HL-60 (cell line): ENCODE measurements at regions not wholly inside any gene's neighbourhood (a gene's known extent, or its start where the extent isn't known, plus 50 kb on each side); places are given as distances from the start of the nearest gene placed in this dataset.
"Not testable (repeated sequence)": the region's sequence is repeated elsewhere in the genome, so short reads cannot be mapped to it uniquely, and the experiment has no call there.

Experiments
- DNase-seq, 2 experiments: peaks; one replicate each; pipeline ENCODE4 v3.0.0-alpha.2; 2010 to 2020; ENCODE audit warnings: low read depth in 1 of 2, low spot score in 1 of 2
- H3K27ac ChIP-seq: fragments of 250-450 bp; sonication (Bioruptor Pico); replicated peaks from 2 replicates; pipeline ENCODE4 v1.5.1; 2020; ENCODE audit warnings: mild to moderate bottlenecking, moderate library complexity
- H3K27me3 ChIP-seq: fragments of 250-450 bp; sonication (Bioruptor Pico); 2 replicates; pipeline ENCODE4 v1.5.1; 2021; ENCODE audit warnings: mild to moderate bottlenecking, moderate library complexity; ENCODE audit not compliant: insufficient read depth, poor library complexity, severe bottlenecking
- H3K4me3 ChIP-seq: replicated peaks from 2 replicates; pipeline ENCODE4 v1.5.1; 2011; ENCODE audit warnings: mild to moderate bottlenecking, control low read depth, low read length; ENCODE audit not compliant: insufficient read depth
- CTCF ChIP-seq: IDR thresholded peaks from one replicate; pipeline ENCODE4 v1.5.1; 2011; ENCODE audit warnings: low read length, control low read depth, inconsistent platforms; ENCODE audit not compliant: insufficient read depth
- GABPA ChIP-seq: IDR thresholded peaks from 2 replicates; pipeline ENCODE4 v1.6.1; 2012; ENCODE audit warnings: low read depth
- POLR2AphosphoS5 ChIP-seq: IDR thresholded peaks from 2 replicates; pipeline ENCODE4 v1.6.1; 2012; ENCODE audit warnings: low read depth
- SPI1 ChIP-seq: IDR thresholded peaks from 2 replicates; pipeline ENCODE4 v1.6.1; 2012; ENCODE audit warnings: low read depth, mild to moderate bottlenecking, borderline replicate concordance
- TF ChIP-seq, protein P1 (sequence below): IDR thresholded peaks from 2 replicates; pipeline ENCODE4 v1.6.1; 2012; ENCODE audit warnings: low read depth; ENCODE audit not compliant: insufficient replicate concordance

DNA sequence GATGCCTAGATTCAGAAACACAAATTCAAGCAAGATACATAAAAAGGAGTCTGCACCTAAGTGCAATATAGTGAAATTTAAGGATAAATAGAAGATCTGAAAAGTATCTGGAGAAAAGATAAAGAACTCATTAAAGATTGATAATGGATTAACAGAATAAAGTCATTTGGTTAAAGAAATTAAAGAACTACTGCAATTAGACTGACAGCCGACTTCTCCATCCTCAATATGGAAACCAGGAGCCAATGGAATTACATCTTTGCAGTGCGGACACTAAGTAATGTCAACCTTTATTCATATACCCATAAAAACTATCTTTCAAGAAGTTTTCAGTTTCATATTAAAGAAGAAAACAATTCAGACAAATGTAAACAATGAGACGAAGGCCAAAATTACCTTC, 81.0 kb downstream of the MRPL36 start:
- H3K27me3 ChIP-seq: no peaks in the 10 kb centered on the region
- no peak overlapping the region for H3K4me3 ChIP-seq
- no peak overlapping the region for H3K27ac ChIP-seq
- TF ChIP-seq GABPA (no peak), POLR2AphosphoS5 (no peak), SPI1 (no peak), CTCF (no peak)
- TF ChIP-seq, protein P1, sequence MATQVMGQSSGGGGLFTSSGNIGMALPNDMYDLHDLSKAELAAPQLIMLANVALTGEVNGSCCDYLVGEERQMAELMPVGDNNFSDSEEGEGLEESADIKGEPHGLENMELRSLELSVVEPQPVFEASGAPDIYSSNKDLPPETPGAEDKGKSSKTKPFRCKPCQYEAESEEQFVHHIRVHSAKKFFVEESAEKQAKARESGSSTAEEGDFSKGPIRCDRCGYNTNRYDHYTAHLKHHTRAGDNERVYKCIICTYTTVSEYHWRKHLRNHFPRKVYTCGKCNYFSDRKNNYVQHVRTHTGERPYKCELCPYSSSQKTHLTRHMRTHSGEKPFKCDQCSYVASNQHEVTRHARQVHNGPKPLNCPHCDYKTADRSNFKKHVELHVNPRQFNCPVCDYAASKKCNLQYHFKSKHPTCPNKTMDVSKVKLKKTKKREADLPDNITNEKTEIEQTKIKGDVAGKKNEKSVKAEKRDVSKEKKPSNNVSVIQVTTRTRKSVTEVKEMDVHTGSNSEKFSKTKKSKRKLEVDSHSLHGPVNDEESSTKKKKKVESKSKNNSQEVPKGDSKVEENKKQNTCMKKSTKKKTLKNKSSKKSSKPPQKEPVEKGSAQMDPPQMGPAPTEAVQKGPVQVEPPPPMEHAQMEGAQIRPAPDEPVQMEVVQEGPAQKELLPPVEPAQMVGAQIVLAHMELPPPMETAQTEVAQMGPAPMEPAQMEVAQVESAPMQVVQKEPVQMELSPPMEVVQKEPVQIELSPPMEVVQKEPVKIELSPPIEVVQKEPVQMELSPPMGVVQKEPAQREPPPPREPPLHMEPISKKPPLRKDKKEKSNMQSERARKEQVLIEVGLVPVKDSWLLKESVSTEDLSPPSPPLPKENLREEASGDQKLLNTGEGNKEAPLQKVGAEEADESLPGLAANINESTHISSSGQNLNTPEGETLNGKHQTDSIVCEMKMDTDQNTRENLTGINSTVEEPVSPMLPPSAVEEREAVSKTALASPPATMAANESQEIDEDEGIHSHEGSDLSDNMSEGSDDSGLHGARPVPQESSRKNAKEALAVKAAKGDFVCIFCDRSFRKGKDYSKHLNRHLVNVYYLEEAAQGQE: no peak
- DNase-seq: no peak

DNA sequence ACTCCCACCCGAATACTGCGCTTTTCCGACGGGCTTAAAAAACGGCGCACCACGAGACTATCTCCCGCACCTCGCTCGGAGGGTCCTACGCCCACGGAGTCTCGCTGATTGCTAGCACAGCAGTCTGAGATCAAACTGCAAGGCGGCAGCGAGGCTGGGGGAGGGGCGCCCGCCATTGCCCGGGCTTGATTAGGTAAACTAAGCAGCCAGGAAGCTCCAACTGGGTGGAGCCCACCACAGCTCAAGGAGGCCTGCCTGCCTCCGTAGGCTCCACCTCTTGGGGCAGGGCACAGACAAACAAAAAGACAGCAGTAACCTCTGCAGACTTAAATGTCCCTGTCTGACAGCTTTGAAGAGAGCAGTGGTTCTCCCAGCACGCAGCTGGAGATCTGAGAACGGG, 89.5 kb downstream of the MRPL36 start:
- not testable (repeated sequence) for H3K27ac ChIP-seq, H3K27me3 ChIP-seq, DNase-seq, H3K4me3 ChIP-seq

DNA sequence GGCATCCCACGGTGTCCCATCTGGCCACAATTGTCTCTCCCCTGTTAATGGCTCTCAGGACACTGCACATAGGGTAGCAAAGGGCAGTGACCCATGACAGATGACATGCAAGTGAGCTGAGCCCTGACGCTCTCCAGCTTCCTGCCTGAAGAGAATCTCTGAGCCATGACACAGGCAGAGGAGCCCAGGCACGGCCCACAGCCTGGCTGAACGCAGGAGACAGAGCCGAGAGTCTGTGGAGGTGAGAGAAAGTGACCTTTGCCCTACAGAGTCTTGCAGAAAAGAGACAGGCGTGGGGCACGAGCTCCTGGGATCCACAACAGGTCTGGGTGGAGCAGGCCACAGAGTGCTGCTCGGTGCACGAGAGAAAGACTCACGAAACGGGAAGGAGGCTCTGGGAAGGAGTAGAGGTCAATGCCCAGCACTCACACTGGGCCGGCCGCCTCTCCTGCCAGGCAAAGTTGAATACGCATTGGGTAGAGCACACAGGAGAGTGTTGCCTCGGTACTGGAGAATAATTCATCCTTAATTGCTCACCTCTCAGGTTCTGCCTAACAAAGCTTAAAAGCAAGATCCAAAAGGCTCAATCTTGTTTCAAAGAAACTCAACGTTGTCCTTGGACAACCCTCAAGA, 90.3 kb downstream of the MRPL36 start:
- TF ChIP-seq GABPA: no peak
- TF ChIP-seq CTCF: no peak
- TF ChIP-seq POLR2AphosphoS5: no peak
- TF ChIP-seq, protein P1: no peak
- no peak for TF ChIP-seq SPI1
- no peak for DNase-seq
- no peaks in the 10 kb centered on the region for H3K27me3 ChIP-seq
- H3K4me3 ChIP-seq: no peak overlapping the region
- H3K27ac ChIP-seq: no peak overlapping the region

DNA sequence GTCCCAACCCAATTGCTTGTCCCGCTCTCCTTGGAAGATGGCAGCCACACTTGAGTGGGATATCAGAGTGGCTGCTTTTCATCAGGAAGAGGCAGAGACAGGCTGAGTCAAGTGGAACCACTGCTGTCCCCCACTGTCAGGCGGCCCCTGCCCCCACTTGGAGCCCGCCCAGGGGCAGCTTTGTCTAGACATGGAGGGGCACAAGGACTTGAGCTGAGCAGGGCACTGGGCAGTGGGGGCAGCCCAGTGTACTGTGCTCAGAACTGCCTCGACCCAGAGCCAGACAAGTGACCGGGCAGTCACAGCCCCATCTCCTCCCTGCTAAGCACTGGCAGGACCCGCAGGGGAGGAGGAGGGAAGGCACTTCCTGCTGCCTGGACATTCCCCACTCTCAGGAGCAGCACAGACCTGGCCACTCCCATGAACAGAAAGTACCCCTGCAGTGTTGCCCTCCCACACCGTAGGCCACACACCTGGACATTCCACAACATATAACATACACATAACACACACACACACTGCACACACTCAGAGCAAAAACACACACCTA, 91.0 kb downstream of the MRPL36 start:
- Histone ChIP-seq H3K27me3 (no peaks in the 10 kb centered on the region), H3K4me3 (no peak overlapping the region), H3K27ac (no peak overlapping the region)
- TF ChIP-seq, protein P1: no peak
- no peak for TF ChIP-seq GABPA
- TF ChIP-seq POLR2AphosphoS5: no peak
- TF ChIP-seq SPI1: no peak
- TF ChIP-seq CTCF: no peak
- DNase-seq: no peak
